PFSK-1 (cell line): ENCODE measurements at regions not wholly inside any gene's neighbourhood (a gene's known extent, or its start where the extent isn't known, plus 50 kb on each side); places are given as distances from the start of the nearest gene placed in this dataset.

Experiments used
- FOXP2 ChIP-seq: optimal IDR thresholded peaks from 2 replicates; pipeline ENCODE3; 2011; ENCODE audit warnings: borderline replicate concordance, control low read depth, inconsistent platforms; ENCODE audit not compliant: insufficient read depth; ENCODE audit errors: extremely low read length, extremely low read depth
- POLR2AphosphoS5 ChIP-seq: IDR thresholded peaks from 2 replicates; pipeline ENCODE4 v1.6.1; 2012; ENCODE audit warnings: low read depth, mild to moderate bottlenecking, control low read depth, low read length, moderate library complexity
- SIN3A ChIP-seq: IDR thresholded peaks from 2 replicates; pipeline ENCODE4 v1.6.1; 2012; ENCODE audit warnings: mild to moderate bottlenecking, low read length, moderate library complexity, borderline replicate concordance; ENCODE audit not compliant: insufficient read depth
- TAF1 ChIP-seq: IDR thresholded peaks from 2 replicates; pipeline ENCODE4 v1.6.1; 2012; ENCODE audit warnings: low read length, control low read depth, borderline replicate concordance; ENCODE audit not compliant: insufficient read depth
- TF ChIP-seq, protein P1 (sequence below), 2 experiments: IDR thresholded peaks; 2 replicates each; pipeline versions ENCODE4 v1.6.1 to v1.8.0; 2011 to 2012; ENCODE audit warnings: low read depth in 2 of 2, low read length in 2 of 2, control low read depth in 1 of 2, inconsistent platforms in 1 of 2, mild to moderate bottlenecking in 1 of 2, moderate library complexity in 1 of 2; ENCODE audit not compliant: insufficient read depth in 1 of 2

DNA sequence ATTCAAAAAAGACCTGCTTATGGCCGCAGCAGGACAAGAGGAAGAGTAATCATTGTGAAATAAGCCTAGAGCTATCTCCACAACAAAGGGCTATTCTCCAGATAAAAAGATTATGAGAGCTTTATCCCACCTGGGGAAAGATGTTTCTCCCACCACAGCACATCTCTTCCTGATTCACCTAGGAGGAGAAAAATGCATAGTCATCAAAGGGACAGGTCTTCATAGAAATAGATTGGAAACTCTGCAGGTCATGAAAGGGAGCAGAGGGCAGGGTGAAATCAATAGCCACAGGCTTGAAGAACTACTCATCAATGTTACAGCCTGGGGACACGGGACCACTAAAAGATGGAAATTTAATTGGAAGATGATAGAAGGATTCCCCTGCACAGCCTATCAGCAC is 453.8 kb upstream of the TMEM132C start:
- TF ChIP-seq FOXP2 = no peak
- TF ChIP-seq, protein P1, sequence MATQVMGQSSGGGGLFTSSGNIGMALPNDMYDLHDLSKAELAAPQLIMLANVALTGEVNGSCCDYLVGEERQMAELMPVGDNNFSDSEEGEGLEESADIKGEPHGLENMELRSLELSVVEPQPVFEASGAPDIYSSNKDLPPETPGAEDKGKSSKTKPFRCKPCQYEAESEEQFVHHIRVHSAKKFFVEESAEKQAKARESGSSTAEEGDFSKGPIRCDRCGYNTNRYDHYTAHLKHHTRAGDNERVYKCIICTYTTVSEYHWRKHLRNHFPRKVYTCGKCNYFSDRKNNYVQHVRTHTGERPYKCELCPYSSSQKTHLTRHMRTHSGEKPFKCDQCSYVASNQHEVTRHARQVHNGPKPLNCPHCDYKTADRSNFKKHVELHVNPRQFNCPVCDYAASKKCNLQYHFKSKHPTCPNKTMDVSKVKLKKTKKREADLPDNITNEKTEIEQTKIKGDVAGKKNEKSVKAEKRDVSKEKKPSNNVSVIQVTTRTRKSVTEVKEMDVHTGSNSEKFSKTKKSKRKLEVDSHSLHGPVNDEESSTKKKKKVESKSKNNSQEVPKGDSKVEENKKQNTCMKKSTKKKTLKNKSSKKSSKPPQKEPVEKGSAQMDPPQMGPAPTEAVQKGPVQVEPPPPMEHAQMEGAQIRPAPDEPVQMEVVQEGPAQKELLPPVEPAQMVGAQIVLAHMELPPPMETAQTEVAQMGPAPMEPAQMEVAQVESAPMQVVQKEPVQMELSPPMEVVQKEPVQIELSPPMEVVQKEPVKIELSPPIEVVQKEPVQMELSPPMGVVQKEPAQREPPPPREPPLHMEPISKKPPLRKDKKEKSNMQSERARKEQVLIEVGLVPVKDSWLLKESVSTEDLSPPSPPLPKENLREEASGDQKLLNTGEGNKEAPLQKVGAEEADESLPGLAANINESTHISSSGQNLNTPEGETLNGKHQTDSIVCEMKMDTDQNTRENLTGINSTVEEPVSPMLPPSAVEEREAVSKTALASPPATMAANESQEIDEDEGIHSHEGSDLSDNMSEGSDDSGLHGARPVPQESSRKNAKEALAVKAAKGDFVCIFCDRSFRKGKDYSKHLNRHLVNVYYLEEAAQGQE (IDR thresholded peaks at IDR 0.05; ENCODE audit: insufficient read depth in 1 of 2, low read depth in 2 of 2, low read length in 2 of 2) = no peak
- TF ChIP-seq SIN3A = no peak
- no peak for TF ChIP-seq TAF1
- no peak for TF ChIP-seq POLR2AphosphoS5

DNA sequence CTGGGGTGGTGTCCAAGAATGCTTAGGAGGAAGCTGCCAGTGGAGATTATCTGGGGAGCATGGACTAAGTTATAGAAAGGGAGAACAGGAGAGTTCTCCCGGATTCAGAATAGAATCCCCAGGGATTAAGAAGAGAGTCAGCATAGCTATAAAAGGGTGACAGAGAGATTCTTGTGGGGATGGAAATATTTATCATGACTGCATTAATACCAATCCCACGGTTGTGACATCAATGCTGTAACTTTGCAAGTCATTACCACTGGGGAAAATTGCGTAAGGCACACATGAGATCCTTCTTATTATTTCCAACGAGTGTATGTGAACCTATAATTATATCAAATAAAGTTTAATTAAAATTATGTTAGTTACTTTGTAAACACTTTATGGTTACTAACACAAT is 447.9 kb upstream of the TMEM132C start:
- TF ChIP-seq TAF1 (no peak), FOXP2 (no peak), SIN3A (no peak), POLR2AphosphoS5 (no peak)
- TF ChIP-seq, protein P1 (IDR thresholded peaks at IDR 0.05; ENCODE audit: insufficient read depth in 1 of 2, low read depth in 2 of 2, low read length in 2 of 2) = no peak

DNA sequence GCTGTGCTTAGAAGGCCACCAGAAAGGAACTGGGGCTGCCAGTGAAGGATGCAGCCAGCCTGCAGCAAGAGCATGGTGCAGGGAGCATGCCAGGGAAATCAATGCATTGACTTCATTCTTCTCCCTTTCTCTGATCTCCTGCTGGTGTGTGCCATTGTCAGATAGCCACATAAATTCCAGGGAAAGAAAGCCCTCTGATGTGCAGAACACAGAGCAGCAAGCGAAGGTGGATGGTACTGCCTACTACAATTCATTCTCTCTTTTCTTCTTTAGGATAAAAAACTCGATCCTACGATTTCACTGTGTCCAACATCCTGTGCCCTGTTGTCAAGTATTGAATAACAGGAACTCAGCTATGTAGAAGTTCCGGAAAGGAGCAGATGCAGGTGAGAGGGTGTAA is 446.7 kb upstream of the TMEM132C start:
- TF ChIP-seq SIN3A = no peak
- TF ChIP-seq, protein P1 (IDR thresholded peaks at IDR 0.05; ENCODE audit: insufficient read depth in 1 of 2, low read depth in 2 of 2, low read length in 2 of 2) = no peak
- no peak for TF ChIP-seq POLR2AphosphoS5
- no peak for TF ChIP-seq FOXP2
- TF ChIP-seq TAF1 = no peak

DNA sequence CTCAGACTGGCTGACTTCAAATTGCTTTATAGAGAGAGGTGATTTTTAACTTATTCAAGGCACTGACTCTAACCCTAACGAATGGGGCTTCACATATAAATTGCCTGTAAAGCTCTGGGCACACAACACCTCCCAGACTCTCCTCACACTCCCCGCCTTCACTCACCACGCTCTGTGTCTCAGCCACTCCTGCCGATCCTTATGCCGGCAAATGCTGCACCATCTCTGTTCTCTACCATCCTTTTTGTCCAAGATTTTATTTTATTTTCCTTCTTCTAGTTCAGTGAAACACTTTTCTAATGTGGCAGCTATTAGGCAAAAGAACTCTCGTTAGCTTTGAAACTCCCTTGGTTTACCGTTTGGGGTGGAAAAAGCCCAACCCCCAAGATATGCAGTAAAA is 446.1 kb upstream of the TMEM132C start:
- TF ChIP-seq FOXP2 (no peak), SIN3A (no peak), POLR2AphosphoS5 (no peak), TAF1 (no peak)
- TF ChIP-seq, protein P1 (IDR thresholded peaks at IDR 0.05; ENCODE audit: insufficient read depth in 1 of 2, low read depth in 2 of 2, low read length in 2 of 2) = no peak

DNA sequence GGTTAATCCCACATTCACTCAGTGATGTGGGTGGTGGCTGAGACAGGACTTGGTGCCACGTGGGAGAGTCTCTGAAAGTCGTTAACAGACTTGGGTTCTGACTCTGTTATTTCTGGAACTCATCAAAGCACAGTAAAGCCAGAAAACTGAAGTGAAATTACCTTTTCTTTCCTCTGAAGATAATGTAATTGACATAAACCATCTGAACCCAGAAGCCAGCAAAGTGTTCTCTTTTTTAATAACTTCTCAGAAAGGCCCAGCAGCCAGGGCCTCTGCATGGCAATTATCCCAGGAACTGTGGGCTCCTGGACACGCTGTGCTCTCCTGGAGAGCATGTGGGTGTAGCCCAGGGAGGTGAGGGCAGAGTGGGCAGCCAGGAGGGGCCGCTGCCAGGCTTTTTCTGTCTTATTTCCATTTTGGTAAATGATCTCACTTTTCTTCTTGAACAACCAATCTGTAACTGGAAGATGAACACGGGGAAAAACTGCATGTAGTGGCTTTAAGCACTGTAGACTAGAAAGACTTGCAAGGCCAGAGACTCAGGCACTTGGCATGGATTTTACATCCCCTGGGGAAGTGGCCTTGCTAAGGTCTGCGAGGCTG is 444.1 kb upstream of the TMEM132C start:
- TF ChIP-seq TAF1 (no peak), FOXP2 (no peak), POLR2AphosphoS5 (no peak), SIN3A (no peak)
- TF ChIP-seq, protein P1 (IDR thresholded peaks at IDR 0.05; ENCODE audit: insufficient read depth in 1 of 2, low read depth in 2 of 2, low read length in 2 of 2) = no peak
